Vagina (tissue), 2 donors: ENCODE measurements at regions not wholly inside any gene's neighbourhood (a gene's known extent, or its start where the extent isn't known, plus 50 kb on each side); places are given as distances from the start of the nearest gene placed in this dataset.

ENCODE experiments used
- DNase-seq, 2 donors: peaks; one replicate each; pipeline ENCODE4 v3.0.0-alpha.2; 2017; ENCODE audit errors: extremely low spot score in 2 of 2
- H3K27ac ChIP-seq: fragments of 200-600 bp; sonication (generic); one replicate; pipeline ENCODE4 v1.5.1; 2019
- H3K27me3 ChIP-seq: fragments of 200-600 bp; sonication (generic); one replicate; pipeline ENCODE4 v1.5.1; 2019
- H3K36me3 ChIP-seq, 2 donors: fragments of 200-600 bp; sonication (generic); one replicate each; pipeline ENCODE4 v1.5.1; 2017 to 2019
- H3K4me1 ChIP-seq: fragments of 200-600 bp; sonication (generic); one replicate; pipeline ENCODE4 v1.5.1; 2019
- H3K4me3 ChIP-seq, 2 donors: fragments of 200-600 bp; sonication (generic); 1 replicate in 1 of 2; 2 replicates in 1 of 2; pipeline ENCODE4 v1.5.1; 2016 to 2019
- H3K9me3 ChIP-seq: fragments of 200-600 bp; sonication (generic); one replicate; pipeline ENCODE4 v1.5.1; 2019
- POLR2A ChIP-seq, 2 donors: fragments of 450-650 bp; IDR thresholded peaks; one replicate each; pipeline ENCODE4 v1.6.1; 2017; ENCODE audit warnings: antibody characterized with exemption in 2 of 2, mild to moderate bottlenecking in 2 of 2, moderate library complexity in 2 of 2
- POLR2AphosphoS5 ChIP-seq, 2 donors: sonication (generic); formaldehyde crosslinking; IDR thresholded peaks; one replicate each; pipeline ENCODE4 v1.9.0; 2017; ENCODE audit warnings: antibody characterized with exemption in 2 of 2, mild to moderate bottlenecking in 2 of 2, low read depth in 1 of 2; ENCODE audit not compliant: insufficient read depth in 1 of 2
- intact Hi-C: fragments of 100-400 bp; cut with DNase I; formaldehyde crosslinking; loops from one replicate; pipeline ENCODE4 v1.15.1; 2023
- TF ChIP-seq, protein P1 (sequence below), 3 experiments: fragments of 450-650 bp in 2 of 3; fragments of 200-600 bp in 1 of 3; sonication (generic) in 1 of 3; IDR thresholded peaks; one replicate each; pipeline ENCODE4 v1.5.1; 2017 to 2019; ENCODE audit warnings: antibody characterized with exemption in 3 of 3, mild to moderate bottlenecking in 2 of 3, moderate library complexity in 2 of 3

GRCh38 chr11:79547256-79547655, 106.4 kb upstream of the TENM4 start:
- DNase-seq = no peak
- TF ChIP-seq POLR2A (IDR thresholded peaks at IDR 0.05) (no peak), POLR2AphosphoS5 (IDR thresholded peaks at IDR 0.05; ENCODE audit: insufficient read depth in 1 of 2, low read depth in 1 of 2) (no peak)
- TF ChIP-seq, protein P1, sequence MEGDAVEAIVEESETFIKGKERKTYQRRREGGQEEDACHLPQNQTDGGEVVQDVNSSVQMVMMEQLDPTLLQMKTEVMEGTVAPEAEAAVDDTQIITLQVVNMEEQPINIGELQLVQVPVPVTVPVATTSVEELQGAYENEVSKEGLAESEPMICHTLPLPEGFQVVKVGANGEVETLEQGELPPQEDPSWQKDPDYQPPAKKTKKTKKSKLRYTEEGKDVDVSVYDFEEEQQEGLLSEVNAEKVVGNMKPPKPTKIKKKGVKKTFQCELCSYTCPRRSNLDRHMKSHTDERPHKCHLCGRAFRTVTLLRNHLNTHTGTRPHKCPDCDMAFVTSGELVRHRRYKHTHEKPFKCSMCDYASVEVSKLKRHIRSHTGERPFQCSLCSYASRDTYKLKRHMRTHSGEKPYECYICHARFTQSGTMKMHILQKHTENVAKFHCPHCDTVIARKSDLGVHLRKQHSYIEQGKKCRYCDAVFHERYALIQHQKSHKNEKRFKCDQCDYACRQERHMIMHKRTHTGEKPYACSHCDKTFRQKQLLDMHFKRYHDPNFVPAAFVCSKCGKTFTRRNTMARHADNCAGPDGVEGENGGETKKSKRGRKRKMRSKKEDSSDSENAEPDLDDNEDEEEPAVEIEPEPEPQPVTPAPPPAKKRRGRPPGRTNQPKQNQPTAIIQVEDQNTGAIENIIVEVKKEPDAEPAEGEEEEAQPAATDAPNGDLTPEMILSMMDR (IDR thresholded peaks at IDR 0.05) = no peak
- intact Hi-C loops = no loop called here

GRCh38 chr11:79546351-79546750, 105.5 kb upstream of the TENM4 start:
- Histone ChIP-seq H3K4me3 (no peak overlapping the region), H3K36me3 (no peaks in the 10 kb centered on the region), H3K27ac (no peak overlapping the region), H3K27me3 (no peaks in the 10 kb centered on the region), H3K4me1 (no peaks in the 10 kb centered on the region), H3K9me3 (no peaks in the 10 kb centered on the region)
- TF ChIP-seq POLR2A (IDR thresholded peaks at IDR 0.05) (no peak), POLR2AphosphoS5 (IDR thresholded peaks at IDR 0.05; ENCODE audit: insufficient read depth in 1 of 2, low read depth in 1 of 2) (no peak)
- TF ChIP-seq, protein P1 (IDR thresholded peaks at IDR 0.05) = no peak
- intact Hi-C loops = no loop called here
- no peak for DNase-seq

More at GRCh38 chr11:79547256-79547655, 106.4 kb upstream of the TENM4 start:
- Histone ChIP-seq H3K4me3 (no peak overlapping the region), H3K27me3 (no peaks in the 10 kb centered on the region), H3K27ac (no peak overlapping the region), H3K36me3 (no peaks in the 10 kb centered on the region), H3K9me3 (no peaks in the 10 kb centered on the region), H3K4me1 (no peaks in the 10 kb centered on the region)

DNA sequence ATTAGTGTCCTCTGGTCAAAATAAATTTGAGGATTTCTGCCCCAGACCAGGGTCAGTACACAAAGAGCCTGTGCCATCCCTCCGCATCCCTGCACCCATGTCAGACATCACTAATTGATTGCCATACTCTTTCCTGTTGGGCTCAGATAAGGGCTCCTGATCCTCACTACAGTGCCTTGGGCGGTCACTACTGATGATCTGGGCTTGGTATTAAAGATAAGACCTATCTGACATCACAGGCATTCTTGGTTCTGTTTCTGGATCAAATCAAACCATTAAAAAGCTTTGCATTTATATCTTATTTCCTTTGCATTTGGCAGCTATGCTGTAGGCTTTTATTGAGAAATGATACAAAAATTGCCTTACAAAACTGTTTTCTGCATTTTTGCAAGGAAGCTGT, 103.5 kb upstream of the TENM4 start:
- intact Hi-C loops = no loop called here
- no peak overlapping the region for H3K27ac ChIP-seq
- H3K9me3 ChIP-seq = no peaks in the 10 kb centered on the region
- H3K4me3 ChIP-seq = no peak overlapping the region
- H3K4me1 ChIP-seq = no peaks in the 10 kb centered on the region
- DNase-seq = no peak
- no peaks in the 10 kb centered on the region for H3K36me3 ChIP-seq
- TF ChIP-seq POLR2AphosphoS5 (IDR thresholded peaks at IDR 0.05; ENCODE audit: insufficient read depth in 1 of 2, low read depth in 1 of 2) (no peak), POLR2A (IDR thresholded peaks at IDR 0.05) (no peak)
- TF ChIP-seq, protein P1 (IDR thresholded peaks at IDR 0.05) = no peak
- H3K27me3 ChIP-seq = no peaks in the 10 kb centered on the region

- Histone ChIP-seq H3K27ac (no peak overlapping the region), H3K36me3 (no peaks in the 10 kb centered on the region), H3K4me1 (no peaks in the 10 kb centered on the region), H3K4me3 (no peak overlapping the region), H3K27me3 (no peaks in the 10 kb centered on the region), H3K9me3 (no peaks in the 10 kb centered on the region)
- intact Hi-C loops = no loop called here
- TF ChIP-seq POLR2AphosphoS5 (IDR thresholded peaks at IDR 0.05; ENCODE audit: insufficient read depth in 1 of 2, low read depth in 1 of 2) (no peak), POLR2A (IDR thresholded peaks at IDR 0.05) (no peak)
- TF ChIP-seq, protein P1 (IDR thresholded peaks at IDR 0.05) = no peak
- no peak for DNase-seq
These were observed 102.3 kb upstream of the TENM4 start for GRCh38 chr11:79543101-79543500.

- Histone ChIP-seq H3K9me3 (no peaks in the 10 kb centered on the region), H3K27ac (no peak overlapping the region), H3K4me3 (no peak overlapping the region), H3K4me1 (no peaks in the 10 kb centered on the region), H3K36me3 (no peaks in the 10 kb centered on the region), H3K27me3 (no peaks in the 10 kb centered on the region)
- TF ChIP-seq POLR2A (IDR thresholded peaks at IDR 0.05) (no peak), POLR2AphosphoS5 (IDR thresholded peaks at IDR 0.05; ENCODE audit: insufficient read depth in 1 of 2, low read depth in 1 of 2) (no peak)
- TF ChIP-seq, protein P1 (IDR thresholded peaks at IDR 0.05) = no peak
- DNase-seq = no peak
- intact Hi-C loops = no loop called here
These were observed 100.6 kb upstream of the TENM4 start for GRCh38 chr11:79541466-79541865.
